BLaER1 (cell line): ENCODE measurements at regions not wholly inside any gene's neighbourhood (a gene's known extent, or its start where the extent isn't known, plus 50 kb on each side); places are given as distances from the start of the nearest gene placed in this dataset.

Source experiments
- H3K27ac ChIP-seq: shearing (Covaris generic); formaldehyde crosslinking; 2 replicates; pipeline ENCODE4 v1.8.1; 2022
- H3K27me3 ChIP-seq: shearing (Covaris generic); formaldehyde crosslinking; 2 replicates; pipeline ENCODE4 v1.8.1; 2022
- H3K36me3 ChIP-seq: shearing (Covaris generic); formaldehyde crosslinking; 2 replicates; pipeline ENCODE4 v1.8.1; 2022
- H3K4me1 ChIP-seq: shearing (Covaris generic); formaldehyde crosslinking; 2 replicates; pipeline ENCODE4 v1.8.1; 2022
- H3K4me2 ChIP-seq: shearing (Covaris generic); formaldehyde crosslinking; 2 replicates; pipeline ENCODE4 v1.8.1; 2022
- H3K4me3 ChIP-seq: shearing (Covaris generic); formaldehyde crosslinking; 2 replicates; pipeline ENCODE4 v1.8.1; 2022
- H3K9ac ChIP-seq: shearing (Covaris generic); formaldehyde crosslinking; 2 replicates; pipeline ENCODE4 v1.8.1; 2022
- H3K9me3 ChIP-seq: shearing (Covaris generic); formaldehyde crosslinking; 2 replicates; pipeline ENCODE4 v1.8.1; 2022
- H4K20me1 ChIP-seq: shearing (Covaris generic); formaldehyde crosslinking; 2 replicates; pipeline ENCODE4 v1.8.1; 2022
- Cebpa-rat ChIP-seq: shearing (Covaris generic); IDR thresholded peaks from 2 replicates; pipeline ENCODE4 v1.8.1; 2022

- Histone ChIP-seq H3K4me2 (no peak overlapping the region), H3K27me3 (no peaks in the 10 kb centered on the region), H3K27ac (no peak overlapping the region), H3K4me1 (peaks cover 6% of the 10 kb centered on the region), H3K9me3 (peaks cover 11% of the 10 kb centered on the region), H3K9ac (no peak overlapping the region), H3K4me3 (no peak overlapping the region), H3K36me3 (no peaks in the 10 kb centered on the region), H4K20me1 (no peaks in the 10 kb centered on the region)
- TF ChIP-seq Cebpa-rat: no peak
These were observed 306.0 kb upstream of the PFKP start for GRCh38 chr10:2761311-2761710.

GRCh38 chr10:2760736-2761135 is 306.6 kb upstream of the PFKP start:
- no peak for TF ChIP-seq Cebpa-rat
- Histone ChIP-seq H3K27ac (no peak overlapping the region), H3K9ac (no peak overlapping the region), H3K36me3 (no peaks in the 10 kb centered on the region), H3K4me3 (no peak overlapping the region), H3K4me1 (peaks cover 2% of the 10 kb centered on the region), H3K27me3 (no peaks in the 10 kb centered on the region), H3K9me3 (peaks cover 11% of the 10 kb centered on the region), H3K4me2 (no peak overlapping the region), H4K20me1 (no peaks in the 10 kb centered on the region)

GRCh38 chr10:2759233-2759632 is 308.1 kb upstream of the PFKP start:
- Histone ChIP-seq H3K4me1 (no peaks in the 10 kb centered on the region), H3K4me3 (no peak overlapping the region)

GRCh38 chr10:2754943-2755342 is 312.4 kb upstream of the PFKP start:
- no peak for TF ChIP-seq Cebpa-rat
- Histone ChIP-seq H3K9me3 (no peaks in the 10 kb centered on the region), H3K9ac (no peak overlapping the region)

More at GRCh38 chr10:2759233-2759632, 308.1 kb upstream of the PFKP start:
- no peaks in the 10 kb centered on the region for H3K27me3 ChIP-seq
- TF ChIP-seq Cebpa-rat: no peak
- peaks cover 11% of the 10 kb centered on the region for H3K9me3 ChIP-seq
- no peaks in the 10 kb centered on the region for H4K20me1 ChIP-seq
- H3K4me2 ChIP-seq: no peak overlapping the region
- H3K36me3 ChIP-seq: no peaks in the 10 kb centered on the region
- H3K27ac ChIP-seq: no peak overlapping the region
- no peak overlapping the region for H3K9ac ChIP-seq

GRCh38 chr10:2748287-2748686 is 319.1 kb upstream of the PFKP start:
- H3K4me3 ChIP-seq: no peak overlapping the region
- H3K9me3 ChIP-seq: no peaks in the 10 kb centered on the region
- H3K4me1 ChIP-seq: no peaks in the 10 kb centered on the region
- no peak overlapping the region for H3K9ac ChIP-seq
- no peaks in the 10 kb centered on the region for H3K27me3 ChIP-seq
- no peaks in the 10 kb centered on the region for H4K20me1 ChIP-seq
- H3K27ac ChIP-seq: no peak overlapping the region
- no peaks in the 10 kb centered on the region for H3K36me3 ChIP-seq
- H3K4me2 ChIP-seq: no peak overlapping the region
- TF ChIP-seq Cebpa-rat: peak; percentile 68; the same call in 1 of the 2 replicates

More at GRCh38 chr10:2754943-2755342, 312.4 kb upstream of the PFKP start:
- Histone ChIP-seq H3K36me3 (no peaks in the 10 kb centered on the region), H4K20me1 (no peaks in the 10 kb centered on the region), H3K4me1 (no peaks in the 10 kb centered on the region), H3K27ac (no peak overlapping the region), H3K4me3 (no peak overlapping the region), H3K27me3 (no peaks in the 10 kb centered on the region), H3K4me2 (no peak overlapping the region)

GRCh38 chr10:2746638-2747037 is 320.7 kb upstream of the PFKP start:
- Histone ChIP-seq H3K4me2 (no peak overlapping the region), H3K9me3 (no peaks in the 10 kb centered on the region), H3K27ac (no peak overlapping the region), H3K4me1 (no peaks in the 10 kb centered on the region), H4K20me1 (no peaks in the 10 kb centered on the region), H3K27me3 (no peaks in the 10 kb centered on the region), H3K9ac (no peak overlapping the region), H3K36me3 (no peaks in the 10 kb centered on the region), H3K4me3 (no peak overlapping the region)
- no peak for TF ChIP-seq Cebpa-rat

- Histone ChIP-seq H3K27ac (no peak overlapping the region), H3K4me3 (no peak overlapping the region), H3K27me3 (no peaks in the 10 kb centered on the region), H3K4me2 (no peak overlapping the region), H3K4me1 (no peaks in the 10 kb centered on the region), H3K36me3 (no peaks in the 10 kb centered on the region), H3K9ac (no peak overlapping the region), H3K9me3 (no peaks in the 10 kb centered on the region), H4K20me1 (no peaks in the 10 kb centered on the region)
- no peak for TF ChIP-seq Cebpa-rat
These were observed 321.7 kb upstream of the PFKP start for GRCh38 chr10:2745666-2746065.

GRCh38 chr10:2744547-2745200 is 322.7 kb upstream of the PFKP start:
- Histone ChIP-seq H3K27me3 (no peaks in the 10 kb centered on the region), H3K9me3 (no peaks in the 10 kb centered on the region), H3K4me3 (no peak overlapping the region), H3K27ac (no peak overlapping the region), H3K4me1 (no peaks in the 10 kb centered on the region), H4K20me1 (no peaks in the 10 kb centered on the region), H3K36me3 (no peaks in the 10 kb centered on the region), H3K4me2 (no peak overlapping the region), H3K9ac (no peak overlapping the region)
- TF ChIP-seq Cebpa-rat: no peak

GRCh38 chr10:2734603-2735002 is 332.7 kb upstream of the PFKP start:
- no peaks in the 10 kb centered on the region for H3K27me3 ChIP-seq
- H3K36me3 ChIP-seq: no peaks in the 10 kb centered on the region
- no peak overlapping the region for H3K4me3 ChIP-seq
- no peak for TF ChIP-seq Cebpa-rat
- no peak overlapping the region for H3K4me2 ChIP-seq
- no peaks in the 10 kb centered on the region for H3K9me3 ChIP-seq
- no peaks in the 10 kb centered on the region for H3K4me1 ChIP-seq
- no peaks in the 10 kb centered on the region for H4K20me1 ChIP-seq
- no peak overlapping the region for H3K9ac ChIP-seq
- H3K27ac ChIP-seq: no peak overlapping the region

- Histone ChIP-seq H3K27me3 (no peaks in the 10 kb centered on the region), H3K27ac (no peak overlapping the region), H3K4me1 (no peaks in the 10 kb centered on the region), H3K36me3 (no peaks in the 10 kb centered on the region), H3K4me2 (no peak overlapping the region), H3K4me3 (no peak overlapping the region), H3K9me3 (no peaks in the 10 kb centered on the region), H3K9ac (no peak overlapping the region), H4K20me1 (no peaks in the 10 kb centered on the region)
- TF ChIP-seq Cebpa-rat: no peak
These were observed 333.9 kb upstream of the PFKP start for GRCh38 chr10:2733278-2733963.
